ENCODE measurements at regions not wholly inside any gene's neighbourhood (a gene's known extent, or its start where the extent isn't known, plus 50 kb on each side); places are given as distances from the start of the nearest gene placed in this dataset.

DNA sequence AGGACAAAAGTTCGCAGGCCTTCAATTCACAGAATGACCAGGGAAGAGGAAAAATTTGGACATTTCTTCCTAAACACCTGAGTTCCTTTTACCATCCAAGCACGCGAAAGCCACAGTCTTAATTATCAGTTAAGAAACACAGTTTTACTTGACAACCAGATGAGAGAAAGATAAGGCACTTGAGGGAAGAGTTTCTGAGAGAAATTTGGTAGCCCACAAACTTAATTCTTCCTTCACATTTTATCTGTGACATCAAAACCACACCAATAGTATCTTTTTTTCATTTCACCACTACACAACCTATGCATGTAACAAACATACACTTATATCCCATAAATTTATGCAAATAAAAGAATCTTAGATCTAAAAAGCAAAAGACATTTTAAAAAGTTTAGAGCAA lies 326.6 kb downstream of the MZT1 start:
- no peak overlapping the region for H3K27ac Mint-ChIP-seq
- no peaks in the 10 kb centered on the region for H3K27me3 Mint-ChIP-seq
- DNase-seq (no peak), ATAC-seq (no peak)
- no peak overlapping the region for H3K4me3 Mint-ChIP-seq
- no peaks in the 10 kb centered on the region for H3K9me3 Mint-ChIP-seq
- no peaks in the 10 kb centered on the region for H3K4me1 Mint-ChIP-seq

DNA sequence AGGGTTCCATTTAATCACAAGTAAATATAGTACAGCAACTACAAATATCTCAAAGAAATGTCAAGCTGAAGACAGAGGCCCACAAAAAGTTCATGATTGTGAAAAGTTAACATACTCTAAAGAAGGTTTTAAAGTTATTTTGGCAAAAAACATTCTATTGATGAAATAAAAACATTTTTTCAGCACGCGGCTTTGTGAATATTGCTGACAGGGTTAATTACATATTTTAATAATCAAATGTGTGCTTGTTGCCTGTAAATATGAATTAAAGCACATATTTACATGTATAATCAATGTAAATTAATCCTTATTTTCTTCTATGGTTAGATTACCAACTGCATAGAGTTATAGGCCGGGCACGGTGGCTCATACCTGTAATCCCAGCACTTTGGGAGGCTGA lies 328.1 kb downstream of the MZT1 start:
- H3K4me3 Mint-ChIP-seq: no peak overlapping the region
- no peaks in the 10 kb centered on the region for H3K9me3 Mint-ChIP-seq
- no peak overlapping the region for H3K27ac Mint-ChIP-seq
- H3K4me1 Mint-ChIP-seq: no peaks in the 10 kb centered on the region
- no peaks in the 10 kb centered on the region for H3K27me3 Mint-ChIP-seq
- ATAC-seq (no peak), DNase-seq (no peak)

GRCh38 chr13:72397265-72397664 lies 330.2 kb downstream of the MZT1 start:
- no peak for DNase-seq

GRCh38 chr13:72390909-72391308 lies 336.5 kb downstream of the MZT1 start:
- H3K4me3 Mint-ChIP-seq: no peak overlapping the region
- no peaks in the 10 kb centered on the region for H3K27me3 Mint-ChIP-seq
- DNase-seq (no peak), ATAC-seq (no peak)
- no peak overlapping the region for H3K27ac Mint-ChIP-seq
- H3K4me1 Mint-ChIP-seq: no peaks in the 10 kb centered on the region
- H3K9me3 Mint-ChIP-seq: no peaks in the 10 kb centered on the region

More at GRCh38 chr13:72397265-72397664, 330.2 kb downstream of the MZT1 start:
- H3K27me3 Mint-ChIP-seq: no peaks in the 10 kb centered on the region
- no peaks in the 10 kb centered on the region for H3K9me3 Mint-ChIP-seq
- no peak overlapping the region for H3K27ac Mint-ChIP-seq
- no peak overlapping the region for H3K4me3 Mint-ChIP-seq
- no peak for ATAC-seq
- H3K4me1 Mint-ChIP-seq: no peaks in the 10 kb centered on the region

- no peaks in the 10 kb centered on the region for H3K4me1 Mint-ChIP-seq
- no peak overlapping the region for H3K27ac Mint-ChIP-seq
- no peaks in the 10 kb centered on the region for H3K27me3 Mint-ChIP-seq
- ATAC-seq (no peak), DNase-seq (no peak)
- no peaks in the 10 kb centered on the region for H3K9me3 Mint-ChIP-seq
- no peak overlapping the region for H3K4me3 Mint-ChIP-seq
These were observed 341.2 kb downstream of the MZT1 start for GRCh38 chr13:72386138-72386684.

DNA sequence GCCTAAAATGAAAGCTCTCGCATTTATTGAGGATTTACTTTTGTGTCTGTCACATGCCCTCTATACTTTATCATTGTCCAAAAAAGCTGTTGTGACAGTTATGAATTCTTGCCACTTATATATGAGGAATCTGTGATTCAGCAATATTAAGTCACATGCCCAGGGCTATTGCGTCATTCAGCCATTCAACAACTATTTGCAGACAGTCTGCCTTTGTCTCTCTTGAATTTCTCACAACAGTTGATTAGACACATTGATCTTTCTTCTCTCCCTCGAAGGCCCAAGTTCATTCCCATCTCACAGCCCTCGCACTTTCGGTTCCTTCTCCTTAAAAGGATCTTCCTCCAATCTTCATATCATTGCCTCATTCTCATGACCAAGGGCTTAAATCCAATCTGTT lies 342.6 kb downstream of the MZT1 start:
- DNase-seq: no peak
- Mint-ChIP-seq H3K9me3 (no peaks in the 10 kb centered on the region), H3K4me1 (no peaks in the 10 kb centered on the region), H3K27me3 (no peaks in the 10 kb centered on the region), H3K27ac (no peak overlapping the region), H3K4me3 (no peak overlapping the region)
- ATAC-seq: no peak

DNA sequence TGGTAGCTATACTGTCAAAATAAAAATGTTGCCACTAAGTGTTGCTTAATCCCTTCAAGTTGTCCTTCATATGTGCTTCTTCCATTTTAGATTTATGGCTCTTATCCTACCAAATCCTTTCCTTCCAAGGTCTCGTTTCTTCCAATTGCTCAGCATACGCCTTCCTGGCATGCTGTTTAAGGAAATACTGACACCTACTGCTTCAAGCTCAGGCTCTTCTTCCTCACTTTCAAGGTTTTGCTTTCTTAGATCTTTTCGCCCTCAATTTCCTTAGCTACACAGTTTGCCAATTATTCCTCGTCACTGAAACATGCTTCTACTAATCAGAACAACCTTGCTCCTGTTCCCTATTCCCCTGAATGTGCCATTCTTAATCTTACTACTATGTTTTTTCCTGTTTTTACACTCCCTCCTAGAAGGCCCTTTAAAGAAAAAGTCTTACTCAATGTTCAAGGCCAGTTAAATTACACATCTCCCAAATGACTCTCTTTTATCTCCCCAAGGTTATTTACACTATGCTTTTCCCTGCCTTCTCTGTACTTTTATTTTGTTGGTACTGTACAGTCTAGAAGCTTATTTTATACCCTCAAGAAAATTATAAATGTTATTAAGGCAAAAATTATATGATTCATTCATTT lies 343.1 kb downstream of the MZT1 start:
- H3K9me3 Mint-ChIP-seq: no peaks in the 10 kb centered on the region
- no peak overlapping the region for H3K4me3 Mint-ChIP-seq
- no peaks in the 10 kb centered on the region for H3K27me3 Mint-ChIP-seq
- H3K4me1 Mint-ChIP-seq: no peaks in the 10 kb centered on the region
- H3K27ac Mint-ChIP-seq: no peak overlapping the region
- ATAC-seq: no peak
- DNase-seq: no peak

DNA sequence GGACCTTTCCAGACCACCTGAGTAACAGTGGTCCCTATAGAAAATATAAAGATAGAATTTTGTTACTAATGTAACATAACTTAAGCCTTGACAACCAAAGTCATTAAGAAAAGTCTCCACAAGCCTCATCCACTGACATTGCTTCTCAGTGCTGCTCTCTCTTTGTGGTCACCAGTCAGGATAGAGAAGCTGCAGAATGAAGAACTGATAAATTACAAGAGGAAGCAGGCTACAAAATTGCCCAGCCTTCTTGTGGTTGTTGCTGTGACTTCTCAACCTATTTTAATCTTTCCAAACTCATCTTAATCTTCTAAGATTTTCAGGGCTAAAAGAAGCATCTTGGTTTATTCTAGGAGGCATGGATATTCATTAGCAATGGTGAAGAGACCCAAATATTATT lies 343.8 kb downstream of the MZT1 start:
- no peaks in the 10 kb centered on the region for H3K27me3 Mint-ChIP-seq
- H3K4me3 Mint-ChIP-seq: no peak overlapping the region
- ATAC-seq: no peak

GRCh38 chr13:72379581-72379980 lies 347.8 kb downstream of the MZT1 start:
- Mint-ChIP-seq H3K27ac (no peak overlapping the region), H3K9me3 (no peaks in the 10 kb centered on the region), H3K27me3 (no peaks in the 10 kb centered on the region), H3K4me1 (no peaks in the 10 kb centered on the region), H3K4me3 (no peak overlapping the region)
- DNase-seq (no peak), ATAC-seq (no peak)

More for the DNA sequence above, 343.8 kb downstream of the MZT1 start:
- DNase-seq: no peak
- Mint-ChIP-seq H3K4me1 (no peaks in the 10 kb centered on the region), H3K9me3 (no peaks in the 10 kb centered on the region), H3K27ac (no peak overlapping the region)

DNA sequence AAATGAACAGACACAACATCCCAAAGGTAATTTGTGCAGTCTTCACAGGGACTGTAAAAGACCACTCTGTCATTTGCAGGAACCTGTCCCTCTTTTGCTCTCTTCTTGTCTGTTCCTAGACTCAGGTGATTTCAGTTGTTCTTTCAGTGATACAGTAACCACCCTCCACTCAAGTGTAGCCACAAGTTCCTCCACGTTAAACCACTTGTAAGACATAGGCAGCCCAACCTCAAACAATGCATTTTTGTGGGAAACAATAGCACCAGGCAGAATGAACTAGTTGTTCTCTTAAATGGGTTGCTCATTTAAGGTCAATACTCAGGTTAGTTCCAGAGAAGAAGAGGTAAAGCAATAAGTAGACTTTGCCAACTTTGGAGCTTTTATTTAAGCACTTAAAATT lies 359.4 kb downstream of the MZT1 start:
- DNase-seq (no peak), ATAC-seq (no peak)
- H3K9me3 Mint-ChIP-seq: peaks cover 0 to 5% of the 10 kb centered on the region in 2 donors
- H3K27ac Mint-ChIP-seq: no peak overlapping the region
- H3K4me3 Mint-ChIP-seq: no peak overlapping the region
- no peaks in the 10 kb centered on the region for H3K4me1 Mint-ChIP-seq
- no peaks in the 10 kb centered on the region for H3K27me3 Mint-ChIP-seq

GRCh38 chr13:72346716-72347115 lies 380.7 kb downstream of the MZT1 start:
- H3K27me3 Mint-ChIP-seq: no peaks in the 10 kb centered on the region
- H3K9me3 Mint-ChIP-seq: peaks cover 4 to 18% of the 10 kb centered on the region in 2 donors
- no peaks in the 10 kb centered on the region for H3K4me1 Mint-ChIP-seq
- ATAC-seq (no peak), DNase-seq (no peak)
- no peak overlapping the region for H3K4me3 Mint-ChIP-seq
- H3K27ac Mint-ChIP-seq: no peak overlapping the region

DNA sequence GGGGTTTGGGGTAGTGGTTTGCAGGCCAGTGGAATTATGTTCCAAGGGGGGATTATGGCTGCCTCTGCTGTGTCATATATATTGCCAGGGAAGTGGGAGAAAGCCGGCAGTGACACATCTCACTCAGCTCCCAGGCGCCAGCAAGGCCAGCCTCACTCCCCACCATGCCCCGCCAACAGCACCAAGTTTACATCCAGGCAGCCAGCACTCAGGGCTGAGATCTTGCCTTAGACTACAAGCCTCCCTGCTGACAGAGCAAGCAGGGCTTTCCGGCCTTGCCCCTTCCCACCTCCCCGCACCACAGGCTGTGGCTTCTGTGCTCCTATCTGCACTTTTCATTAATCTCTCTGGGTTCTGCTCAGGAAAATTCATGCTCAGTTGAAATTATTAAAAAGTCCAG lies 385.1 kb downstream of the MZT1 start:
- Mint-ChIP-seq H3K27me3 (no peaks in the 10 kb centered on the region), H3K27ac (no peak overlapping the region), H3K4me3 (no peak overlapping the region), H3K4me1 (no peaks in the 10 kb centered on the region), H3K9me3 (peaks cover 4 to 31% of the 10 kb centered on the region in 2 donors)
- ATAC-seq (no peak), DNase-seq (no peak)

GRCh38 chr13:72341904-72342303 lies 385.5 kb downstream of the MZT1 start:
- Mint-ChIP-seq H3K27me3 (no peaks in the 10 kb centered on the region), H3K27ac (no peak overlapping the region), H3K4me3 (no peak overlapping the region), H3K4me1 (no peaks in the 10 kb centered on the region), H3K9me3 (peaks cover 4 to 31% of the 10 kb centered on the region in 2 donors)
- no peak for ATAC-seq
- DNase-seq: no peak

DNA sequence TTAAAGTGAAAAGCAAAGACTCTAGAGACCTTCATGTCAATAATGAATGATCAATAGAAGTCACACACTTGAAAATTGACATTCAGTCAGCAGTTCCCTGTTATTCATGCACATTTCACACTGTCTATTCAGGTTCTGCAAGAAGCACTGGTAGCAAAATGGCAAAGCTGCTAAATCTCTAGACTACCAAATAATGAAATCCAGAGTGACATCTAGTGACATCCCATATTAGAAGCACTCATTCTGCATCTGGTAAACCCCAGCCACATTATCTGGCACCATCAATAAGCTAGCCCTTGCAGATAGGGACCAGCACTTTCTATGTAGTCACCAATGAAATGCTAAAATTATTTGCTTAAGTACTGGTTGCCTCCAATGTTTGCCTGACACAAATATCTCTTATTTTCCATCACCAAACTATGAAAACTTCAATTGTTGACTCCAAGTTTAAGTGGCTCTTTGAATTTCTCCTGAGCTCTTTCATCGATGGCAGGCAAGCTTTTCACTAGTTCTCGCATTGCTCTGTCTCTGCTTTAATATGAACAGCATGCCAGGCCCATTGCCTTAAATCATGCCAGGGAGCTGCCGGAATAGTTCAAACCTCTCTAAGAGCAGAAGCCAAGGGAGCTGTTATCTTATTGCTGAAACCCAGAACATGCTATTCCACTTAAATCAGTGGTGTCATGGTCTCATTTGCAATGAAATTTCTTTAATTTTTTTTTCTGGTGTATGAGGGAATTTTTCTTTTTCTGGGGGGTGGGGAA lies 409.9 kb downstream of the MZT1 start:
- no peak for ATAC-seq
- H3K9me3 Mint-ChIP-seq: peaks cover 4 to 9% of the 10 kb centered on the region in 2 donors
- no peaks in the 10 kb centered on the region for H3K4me1 Mint-ChIP-seq
- DNase-seq: no peak
- H3K27me3 Mint-ChIP-seq: no peaks in the 10 kb centered on the region
- no peak overlapping the region for H3K27ac Mint-ChIP-seq
- no peak overlapping the region for H3K4me3 Mint-ChIP-seq

GRCh38 chr13:72316716-72317115 lies 410.7 kb downstream of the MZT1 start:
- Mint-ChIP-seq H3K9me3 (peaks cover 4 to 6% of the 10 kb centered on the region in 2 donors), H3K4me3 (no peak overlapping the region), H3K27ac (no peak overlapping the region), H3K27me3 (no peaks in the 10 kb centered on the region), H3K4me1 (no peaks in the 10 kb centered on the region)
- DNase-seq: no peak
- no peak for ATAC-seq

- Mint-ChIP-seq H3K4me3 (no peak overlapping the region), H3K9me3 (no peaks in the 10 kb centered on the region), H3K27ac (no peak overlapping the region), H3K27me3 (no peaks in the 10 kb centered on the region), H3K4me1 (no peaks in the 10 kb centered on the region)
- no peak for ATAC-seq
- DNase-seq: no peak
These were observed 412.1 kb downstream of the MZT1 start for GRCh38 chr13:72315312-72315711.
